ENCODE measurements at regions not wholly inside any gene's neighbourhood (a gene's known extent, or its start where the extent isn't known, plus 50 kb on each side); places are given as distances from the start of the nearest gene placed in this dataset.

GRCh38 chr12:24560831-24561271 is 388.1 kb downstream of the BCAT1 start:
- peak; percentile 41 for DNase-seq (ENCODE audit: low spot score)

- DNase-seq (ENCODE audit: low spot score), result no peak
Measured at GRCh38 chr12:24560192-24560775, 388.6 kb downstream of the BCAT1 start.

- no peak for DNase-seq (ENCODE audit: low spot score)
Measured at GRCh38 chr12:24557738-24558137, 391.2 kb downstream of the BCAT1 start.

- no peak for DNase-seq (ENCODE audit: low spot score)
Measured at GRCh38 chr12:24555730-24556129, 393.2 kb downstream of the BCAT1 start.

- DNase-seq (ENCODE audit: low spot score), result no peak
Measured at GRCh38 chr12:24554612-24555295, 394.1 kb downstream of the BCAT1 start.

GRCh38 chr12:24553259-24553658 is 395.6 kb downstream of the BCAT1 start:
- DNase-seq (ENCODE audit: low spot score), result no peak

- no peak for DNase-seq (ENCODE audit: low spot score)
Measured at GRCh38 chr12:24551163-24551786, 397.6 kb downstream of the BCAT1 start.

GRCh38 chr12:24550609-24551008 is 398.3 kb downstream of the BCAT1 start:
- DNase-seq (ENCODE audit: low spot score), result no peak

- no peak for DNase-seq (ENCODE audit: low spot score)
Measured at GRCh38 chr12:24546661-24547060, 402.2 kb downstream of the BCAT1 start.

- DNase-seq (ENCODE audit: low spot score), result no peak
Measured at GRCh38 chr12:24546084-24546483, 402.8 kb downstream of the BCAT1 start.

GRCh38 chr12:24544368-24544767 is 404.5 kb downstream of the BCAT1 start:
- no peak for DNase-seq (ENCODE audit: low spot score)

GRCh38 chr12:24541193-24541871 is 407.6 kb downstream of the BCAT1 start:
- no peak for DNase-seq (ENCODE audit: low spot score)

GRCh38 chr12:24539646-24540045 is 409.3 kb downstream of the BCAT1 start:
- DNase-seq (ENCODE audit: low spot score), result no peak

- DNase-seq (ENCODE audit: low spot score), result no peak
Measured at GRCh38 chr12:24537083-24537860, 411.6 kb downstream of the BCAT1 start.

GRCh38 chr12:24535334-24536069 is 413.4 kb downstream of the BCAT1 start:
- no peak for DNase-seq (ENCODE audit: low spot score)

- peak; percentile 32 for DNase-seq (ENCODE audit: low spot score)
Measured at GRCh38 chr12:24534622-24535021, 414.3 kb downstream of the BCAT1 start.

- DNase-seq (ENCODE audit: low spot score), result no peak
Measured at GRCh38 chr12:24533716-24534352, 415.1 kb downstream of the BCAT1 start.

GRCh38 chr12:24530689-24531088 is 418.2 kb downstream of the BCAT1 start:
- no peak for DNase-seq (ENCODE audit: low spot score)

GRCh38 chr12:24527102-24527501 is 421.8 kb downstream of the BCAT1 start:
- no peak for DNase-seq (ENCODE audit: low spot score)

GRCh38 chr12:24522736-24523135 is 426.2 kb downstream of the BCAT1 start:
- no peak for DNase-seq (ENCODE audit: low spot score)

Data from SK-N-DZ (cell line).